ENCODE measurements at regions not wholly inside any gene's neighbourhood (a gene's known extent, or its start where the extent isn't known, plus 50 kb on each side); places are given as distances from the start of the nearest gene placed in this dataset.
"Not testable (repeated sequence)": the region's sequence is repeated elsewhere in the genome, so short reads cannot be mapped to it uniquely, and the experiment has no call there.

GRCh38 chr1:227417756-227418480 is 99.6 kb upstream of the CDC42BPA start:
- no peak for DNase-seq (ENCODE audit: low read depth in 2 of 3, low spot score in 1 of 3)

DNA sequence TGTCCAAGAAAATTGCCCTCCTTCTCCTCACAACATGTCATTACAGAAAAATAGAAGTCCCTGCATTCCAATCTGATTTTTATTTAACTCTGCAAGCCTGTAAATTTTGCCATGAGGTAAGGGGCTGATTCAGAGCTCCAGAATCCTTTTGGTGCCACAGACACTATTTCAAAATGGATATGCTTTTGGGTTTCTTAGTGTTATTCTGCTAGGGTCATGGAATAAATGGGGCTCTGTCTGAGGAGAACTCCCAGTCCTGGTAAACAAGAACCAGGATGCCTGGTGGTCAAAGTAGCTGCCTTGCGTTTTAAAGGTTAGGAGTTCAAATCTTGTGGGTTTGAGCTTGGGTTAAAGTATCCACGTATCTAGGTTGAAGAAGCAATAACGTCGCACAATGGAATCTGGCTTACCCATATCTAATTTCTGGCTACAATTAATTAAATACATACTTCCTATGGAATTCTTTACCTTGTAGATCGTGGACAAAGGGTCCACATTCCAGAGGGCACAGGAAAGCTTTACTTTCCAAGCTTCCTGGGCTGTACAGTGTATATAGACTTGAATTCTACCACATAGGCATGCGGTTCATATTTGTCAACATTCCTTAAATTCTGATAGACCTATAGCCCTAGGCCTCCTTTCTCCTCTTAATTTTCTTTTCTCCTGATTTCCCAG is 98.0 kb upstream of the CDC42BPA start:
- DNase-seq (ENCODE audit: low read depth in 2 of 3, low spot score in 1 of 3): no peak

DNA sequence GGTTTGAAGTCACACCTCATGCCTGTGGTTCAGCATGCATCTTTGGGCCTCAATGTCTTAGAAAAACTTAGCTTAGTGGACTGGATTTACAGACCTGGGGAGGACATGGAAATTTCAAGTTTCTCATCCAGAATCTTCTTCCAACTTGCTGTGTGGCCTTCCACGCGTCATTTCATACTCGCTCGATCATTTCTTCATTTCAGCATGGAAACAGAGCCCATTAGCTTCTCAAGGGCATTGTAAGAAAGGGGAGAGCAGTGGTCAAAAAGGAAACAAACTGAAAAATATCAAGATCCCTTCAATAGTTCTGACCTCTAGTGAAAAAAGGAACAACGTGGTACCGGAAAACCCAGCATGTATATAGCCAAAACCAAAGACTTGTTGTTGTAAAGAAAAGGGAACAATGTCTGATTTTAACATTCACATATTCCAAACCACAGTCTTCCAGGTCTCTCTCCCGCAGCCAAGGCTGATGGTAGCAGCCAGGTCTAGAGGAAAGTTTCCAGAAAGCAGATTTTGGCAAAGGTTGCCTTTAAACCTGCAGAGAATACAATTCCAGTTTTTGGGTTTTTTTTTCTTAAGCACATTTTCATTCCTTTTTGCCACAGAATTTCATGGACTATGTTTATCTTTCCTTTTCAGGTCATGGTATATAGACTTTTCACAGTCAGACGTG is 97.0 kb upstream of the CDC42BPA start:
- no peak for DNase-seq (ENCODE audit: low read depth in 2 of 3, low spot score in 1 of 3)

DNA sequence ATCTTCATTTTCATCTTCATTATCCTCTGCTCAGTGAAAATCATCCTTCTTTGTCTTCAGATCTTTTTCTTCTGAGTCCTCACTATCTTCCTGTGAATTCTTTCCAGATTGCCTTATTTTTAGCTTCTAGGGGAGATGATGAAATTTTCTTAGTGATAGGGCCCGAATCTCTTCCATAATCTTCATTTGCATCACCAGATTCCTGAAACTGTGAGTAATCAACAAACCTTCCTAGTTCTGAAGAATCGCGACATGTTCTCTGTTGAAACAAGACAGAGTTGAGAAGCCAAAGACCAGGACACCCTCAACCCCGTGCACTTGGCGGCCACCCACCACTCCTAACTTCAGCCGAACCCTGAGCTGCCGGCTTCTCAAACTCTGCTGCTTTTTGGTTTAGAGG is 92.8 kb upstream of the CDC42BPA start:
- no peak for DNase-seq (ENCODE audit: low read depth in 2 of 3, low spot score in 1 of 3)

DNA sequence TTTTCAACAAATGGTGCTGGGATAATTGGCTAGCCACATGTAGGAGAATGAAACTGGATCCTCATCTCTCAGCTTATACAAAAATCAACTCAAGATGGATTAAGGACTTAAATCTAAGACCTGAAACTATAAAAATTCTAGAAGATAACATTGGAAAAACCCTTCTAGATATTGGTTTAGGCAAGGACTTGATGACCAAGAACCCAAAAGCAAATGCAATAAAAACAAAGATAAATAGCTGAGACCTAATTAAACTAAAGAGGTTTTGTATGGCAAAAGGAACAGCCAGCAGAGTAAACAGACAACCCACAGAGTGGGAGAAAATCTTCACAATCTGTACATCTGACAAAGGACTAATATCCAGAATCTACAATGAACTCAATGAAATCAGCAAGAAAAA is 88.0 kb upstream of the CDC42BPA start:
- DNase-seq (ENCODE audit: low read depth in 2 of 3, low spot score in 1 of 3): not testable (repeated sequence)

DNA sequence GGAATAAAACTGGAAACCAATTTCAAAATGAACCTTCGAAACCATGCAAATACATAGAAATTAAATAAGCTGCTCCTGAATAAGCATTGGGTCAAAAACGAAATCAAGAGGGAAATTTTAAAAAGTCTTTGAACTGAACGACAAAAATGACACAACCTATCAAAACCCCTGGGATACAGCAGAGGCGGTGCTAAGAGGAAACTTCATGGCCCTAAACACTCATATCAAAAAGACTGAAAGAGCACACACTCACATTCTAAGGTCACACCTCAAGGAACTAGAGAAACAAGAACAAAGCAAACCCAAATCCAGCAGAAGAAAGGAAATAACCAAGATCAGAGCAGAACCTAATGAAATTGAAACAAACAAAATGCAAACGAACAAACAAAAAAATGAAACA is 85.2 kb upstream of the CDC42BPA start:
- DNase-seq (ENCODE audit: low read depth in 2 of 3, low spot score in 1 of 3): no peak

GRCh38 chr1:227401562-227402342 is 83.5 kb upstream of the CDC42BPA start:
- no peak for DNase-seq (ENCODE audit: low read depth in 2 of 3, low spot score in 1 of 3)

DNA sequence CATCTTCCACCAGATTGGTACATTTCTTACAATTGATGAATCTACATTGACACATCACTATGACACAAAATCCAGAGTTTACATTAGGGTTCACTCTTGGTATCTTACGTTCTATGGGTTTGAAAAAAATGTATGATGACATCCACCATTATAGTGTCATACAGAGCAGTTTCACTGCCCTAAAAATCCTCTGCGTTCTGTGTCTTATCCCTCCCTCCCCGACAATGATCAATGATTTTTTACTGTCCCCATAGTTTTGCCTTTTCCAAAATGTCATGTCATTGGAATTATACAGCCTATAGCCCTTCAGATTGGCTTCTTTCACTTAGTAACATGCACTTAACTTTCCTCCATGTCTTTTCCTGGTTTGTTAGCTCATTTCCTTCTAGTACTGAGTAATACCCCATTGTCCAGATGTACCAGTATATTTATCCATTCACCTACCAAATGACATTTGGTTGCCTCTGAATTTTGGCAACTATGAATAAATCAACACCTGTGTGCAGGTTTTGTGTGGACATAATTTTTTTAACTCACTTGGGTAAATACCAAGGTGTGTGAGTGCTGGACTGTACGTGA is 80.9 kb upstream of the CDC42BPA start:
- DNase-seq (ENCODE audit: low read depth in 2 of 3, low spot score in 1 of 3): no peak

DNA sequence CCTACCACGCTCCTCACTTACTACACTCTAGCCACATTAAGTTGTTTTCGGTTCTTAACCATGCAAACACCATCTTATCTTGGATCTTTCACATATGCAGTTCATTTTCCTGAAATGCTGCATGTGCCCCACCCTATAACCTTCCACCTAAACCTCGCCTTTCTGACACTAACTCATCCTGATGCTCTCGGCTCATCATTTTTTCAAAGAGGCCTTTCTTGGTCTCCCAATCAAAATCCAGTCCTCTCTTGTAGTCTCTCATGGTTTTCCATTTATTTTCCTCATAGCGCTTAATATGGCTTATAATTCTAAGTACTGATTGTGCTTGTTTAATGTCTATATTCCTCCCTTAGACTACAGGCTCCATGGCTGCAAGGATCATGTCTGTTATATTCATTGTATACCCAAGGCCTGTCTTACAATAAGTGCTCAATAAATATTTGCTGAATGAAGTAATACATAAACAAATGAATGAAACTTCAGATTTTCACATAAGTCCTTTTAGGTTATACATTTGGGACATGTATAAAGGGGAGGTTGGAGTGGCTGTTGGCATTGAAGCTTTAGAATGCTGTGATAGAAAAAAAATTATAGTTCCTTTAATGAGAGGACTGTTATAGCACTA is 79.2 kb upstream of the CDC42BPA start:
- no peak for DNase-seq (ENCODE audit: low read depth in 2 of 3, low spot score in 1 of 3)

DNA sequence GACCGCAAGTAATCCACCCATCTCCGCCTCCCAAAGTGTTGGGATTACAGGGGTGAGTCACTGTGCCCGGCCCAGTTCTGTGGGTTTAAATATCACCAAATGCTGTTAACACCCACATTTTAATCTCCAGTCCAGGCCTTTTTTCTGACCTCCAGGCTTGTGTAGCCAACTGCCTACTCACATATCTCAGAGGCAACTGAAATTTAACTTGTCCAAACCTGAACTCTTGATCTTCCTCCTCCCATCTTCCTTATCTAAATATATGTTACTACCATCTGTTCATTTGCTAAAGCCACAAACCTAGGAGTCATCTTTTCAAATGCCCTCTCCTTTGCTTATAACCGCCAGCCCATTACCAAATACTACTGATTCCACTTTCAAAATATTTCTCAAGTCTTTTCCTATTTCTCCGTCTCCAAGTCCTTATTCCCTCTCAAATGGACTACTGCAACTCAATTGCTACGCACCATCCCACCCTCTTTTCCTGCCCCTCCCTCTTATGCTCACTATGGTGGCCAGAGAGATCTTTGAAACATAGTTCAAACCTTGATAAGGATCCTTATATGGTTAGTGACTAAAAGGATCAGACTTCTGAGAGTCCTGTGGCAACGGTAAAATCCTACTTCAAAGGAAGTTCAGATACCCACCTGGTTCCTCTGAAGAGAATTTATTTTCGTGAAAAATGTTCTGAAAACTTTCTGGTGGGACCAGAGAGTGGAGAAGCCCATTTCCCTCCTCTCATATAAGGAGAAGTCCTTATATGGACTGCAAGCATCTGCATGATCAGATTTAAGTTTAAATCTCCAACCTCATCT is 78.5 kb upstream of the CDC42BPA start:
- no peak for DNase-seq (ENCODE audit: low read depth in 2 of 3, low spot score in 1 of 3)

DNA sequence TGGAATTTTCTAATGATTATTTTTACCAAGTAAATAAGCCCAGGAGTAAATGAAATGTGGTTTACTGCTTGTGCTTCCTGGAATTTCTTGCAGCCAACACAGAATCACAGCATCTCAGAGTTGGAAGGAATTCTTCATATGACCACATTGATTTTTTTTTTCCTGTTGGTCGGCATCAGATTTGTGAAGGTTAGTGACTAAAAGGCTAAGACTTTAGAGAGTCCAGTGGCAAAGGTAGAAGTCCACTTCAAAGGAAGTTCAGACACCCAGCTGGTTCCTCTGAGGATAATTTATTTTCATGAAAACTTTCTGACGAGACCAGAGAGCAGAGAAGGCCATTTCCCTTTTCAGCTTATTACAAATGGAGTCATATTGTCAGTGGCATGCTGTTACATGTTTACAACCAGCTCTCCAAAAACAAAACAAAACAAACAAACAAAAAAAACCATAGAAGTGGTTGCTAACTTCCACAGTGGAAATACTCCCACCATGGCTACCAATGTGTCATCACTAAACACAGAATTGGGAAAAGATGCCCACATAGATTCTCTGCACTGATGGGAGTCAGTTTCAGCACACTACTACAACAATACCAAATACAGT is 77.2 kb upstream of the CDC42BPA start:
- no peak for DNase-seq (ENCODE audit: low read depth in 2 of 3, low spot score in 1 of 3)

- no peak for DNase-seq (ENCODE audit: low read depth in 2 of 3, low spot score in 1 of 3)
Measured at GRCh38 chr1:227392984-227393764, 74.9 kb upstream of the CDC42BPA start.

DNA sequence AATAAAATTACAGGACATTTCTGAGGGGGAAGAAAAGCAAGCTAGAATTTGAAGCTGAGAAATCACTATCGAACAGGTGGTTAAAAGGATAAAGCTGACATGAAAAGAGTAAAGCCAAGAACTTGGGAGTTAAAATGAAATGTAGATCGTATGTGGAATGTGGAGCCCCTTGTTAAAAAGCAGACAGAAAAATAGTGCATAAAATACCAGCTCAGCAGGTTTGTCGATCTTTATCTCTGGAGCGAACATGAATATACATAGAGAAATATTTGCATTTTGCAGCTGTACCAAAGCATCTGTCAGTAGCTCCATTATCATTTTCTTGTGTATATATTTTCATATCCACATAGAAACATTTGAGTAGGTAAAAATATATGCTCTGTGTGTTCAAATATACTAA is 73.6 kb upstream of the CDC42BPA start:
- DNase-seq (ENCODE audit: low read depth in 2 of 3, low spot score in 1 of 3): no peak

DNA sequence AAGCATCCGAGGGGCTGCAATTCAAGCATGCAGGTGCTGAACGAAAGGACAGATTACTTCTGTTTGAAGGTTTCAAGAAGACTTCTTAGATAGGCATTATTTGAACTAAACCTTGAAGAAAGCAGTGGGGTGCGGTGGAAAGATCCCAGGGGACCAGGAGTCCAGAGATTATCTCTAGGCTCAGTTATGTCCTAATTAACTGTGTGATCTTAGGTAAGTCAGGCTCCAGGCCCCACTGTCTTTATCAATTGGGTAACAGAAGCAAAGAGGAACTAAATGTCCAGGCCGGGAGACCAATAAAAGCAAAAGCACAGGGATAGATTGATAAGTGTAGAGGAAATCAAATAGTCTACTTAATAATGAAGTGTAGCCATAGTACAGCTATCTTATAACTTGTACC is 72.9 kb upstream of the CDC42BPA start:
- DNase-seq (ENCODE audit: low read depth in 2 of 3, low spot score in 1 of 3): no peak

DNA sequence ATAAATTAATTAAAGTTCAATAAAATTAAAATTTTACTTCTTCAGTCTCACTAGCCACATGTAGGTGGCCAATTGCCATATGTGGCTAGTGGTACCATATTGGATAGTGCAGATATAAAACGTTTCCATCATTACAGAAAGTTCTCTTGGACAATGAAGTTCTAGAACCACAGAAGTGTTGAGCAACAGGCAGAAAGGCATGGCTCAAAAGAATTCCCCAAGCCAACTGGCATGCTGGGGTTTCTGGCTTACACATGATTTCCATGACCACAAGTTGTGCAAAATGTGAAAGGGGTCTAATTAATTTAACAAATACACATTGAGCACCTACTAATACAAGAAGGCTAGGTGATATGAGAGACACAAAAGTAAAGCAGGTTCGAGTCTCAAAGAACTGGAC is 72.2 kb upstream of the CDC42BPA start:
- no peak for DNase-seq (ENCODE audit: low read depth in 2 of 3, low spot score in 1 of 3)

- DNase-seq (ENCODE audit: low read depth in 2 of 3, low spot score in 1 of 3): no peak
Measured at GRCh38 chr1:227388214-227389168, 70.2 kb upstream of the CDC42BPA start.

DNA sequence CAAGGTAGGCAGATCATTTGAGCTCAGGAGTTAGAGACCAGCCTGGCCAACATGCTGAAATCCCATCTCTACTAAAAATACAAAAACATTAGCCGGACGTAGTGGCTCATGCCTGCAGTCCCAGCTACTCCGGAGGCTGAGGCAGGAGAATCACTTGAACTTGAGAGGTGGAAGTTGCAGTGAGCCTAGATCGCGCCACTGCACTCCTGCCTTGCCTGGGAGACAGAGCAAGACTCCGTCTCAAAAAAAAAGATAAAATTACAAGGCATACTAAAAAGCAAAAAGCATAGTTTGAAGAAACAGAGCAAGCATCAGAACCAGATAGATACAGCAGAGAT is 61.2 kb upstream of the CDC42BPA start:
- DNase-seq (ENCODE audit: low read depth in 2 of 3, low spot score in 1 of 3): no peak
